Cardiac muscle cell (in vitro differentiated cells and primary cell): ENCODE measurements at regions not wholly inside any gene's neighbourhood (a gene's known extent, or its start where the extent isn't known, plus 50 kb on each side); places are given as distances from the start of the nearest gene placed in this dataset.

Experiments
- DNase-seq, 2 donors: peaks; one replicate each; pipeline versions ENCODE4 v3.0.0 to v3.0.0-alpha.2; 2010 to 2017; ENCODE audit warnings: low read depth in 1 of 2, low spot score in 1 of 2
- H3K27ac ChIP-seq: fragments of 200-600 bp; sonication (generic); 2 replicates; pipeline ENCODE4 v1.5.1; 2016
- H3K27me3 ChIP-seq: fragments of 200-600 bp; sonication (generic); 2 replicates; pipeline ENCODE4 v1.6.0; 2016; ENCODE audit warnings: control low read depth
- H3K36me3 ChIP-seq: fragments of 200-600 bp; sonication (generic); 2 replicates; pipeline ENCODE4 v1.5.1; 2016; ENCODE audit warnings: control low read depth
- H3K4me1 ChIP-seq: fragments of 200-600 bp; sonication (generic); 2 replicates; pipeline ENCODE4 v1.8.1; 2017; ENCODE audit warnings: low read depth, mild to moderate bottlenecking, mixed run types
- H3K4me3 ChIP-seq: fragments of 200-600 bp; sonication (generic); 2 replicates; pipeline ENCODE4 v1.5.1; 2016; ENCODE audit warnings: mild to moderate bottlenecking
- H3K9me3 ChIP-seq: fragments of 200-600 bp; sonication (generic); 2 replicates; pipeline ENCODE4 v1.5.1; 2017; ENCODE audit warnings: low read depth, mild to moderate bottlenecking, control low read depth
- TF ChIP-seq, protein P1 (sequence below): IDR thresholded peaks from 2 replicates; pipeline ENCODE4 v1.5.1; 2012; ENCODE audit warnings: low read depth, mild to moderate bottlenecking, low read length

- Histone ChIP-seq H3K9me3 (no peaks in the 10 kb centered on the region), H3K4me1 (no peaks in the 10 kb centered on the region), H3K27ac (no peak overlapping the region), H3K4me3 (no peak overlapping the region), H3K27me3 (no peaks in the 10 kb centered on the region), H3K36me3 (no peaks in the 10 kb centered on the region)
- TF ChIP-seq, protein P1, sequence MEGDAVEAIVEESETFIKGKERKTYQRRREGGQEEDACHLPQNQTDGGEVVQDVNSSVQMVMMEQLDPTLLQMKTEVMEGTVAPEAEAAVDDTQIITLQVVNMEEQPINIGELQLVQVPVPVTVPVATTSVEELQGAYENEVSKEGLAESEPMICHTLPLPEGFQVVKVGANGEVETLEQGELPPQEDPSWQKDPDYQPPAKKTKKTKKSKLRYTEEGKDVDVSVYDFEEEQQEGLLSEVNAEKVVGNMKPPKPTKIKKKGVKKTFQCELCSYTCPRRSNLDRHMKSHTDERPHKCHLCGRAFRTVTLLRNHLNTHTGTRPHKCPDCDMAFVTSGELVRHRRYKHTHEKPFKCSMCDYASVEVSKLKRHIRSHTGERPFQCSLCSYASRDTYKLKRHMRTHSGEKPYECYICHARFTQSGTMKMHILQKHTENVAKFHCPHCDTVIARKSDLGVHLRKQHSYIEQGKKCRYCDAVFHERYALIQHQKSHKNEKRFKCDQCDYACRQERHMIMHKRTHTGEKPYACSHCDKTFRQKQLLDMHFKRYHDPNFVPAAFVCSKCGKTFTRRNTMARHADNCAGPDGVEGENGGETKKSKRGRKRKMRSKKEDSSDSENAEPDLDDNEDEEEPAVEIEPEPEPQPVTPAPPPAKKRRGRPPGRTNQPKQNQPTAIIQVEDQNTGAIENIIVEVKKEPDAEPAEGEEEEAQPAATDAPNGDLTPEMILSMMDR: no peak
- DNase-seq: no peak
Observed at GRCh38 chr1:3978196-3978989, 78.3 kb upstream of the C1orf174 start.

- TF ChIP-seq, protein P1: no peak
- Histone ChIP-seq H3K9me3 (no peaks in the 10 kb centered on the region), H3K4me3 (no peak overlapping the region), H3K27me3 (no peaks in the 10 kb centered on the region), H3K4me1 (no peaks in the 10 kb centered on the region), H3K36me3 (no peaks in the 10 kb centered on the region), H3K27ac (no peak overlapping the region)
- DNase-seq: no peak
Observed at GRCh38 chr1:3978990-3979325, 78.9 kb upstream of the C1orf174 start.

- H3K4me1 ChIP-seq: no peaks in the 10 kb centered on the region
- H3K4me3 ChIP-seq: no peak overlapping the region
- no peak overlapping the region for H3K27ac ChIP-seq
- no peaks in the 10 kb centered on the region for H3K9me3 ChIP-seq
- H3K27me3 ChIP-seq: no peaks in the 10 kb centered on the region
- TF ChIP-seq, protein P1: no peak
- H3K36me3 ChIP-seq: no peaks in the 10 kb centered on the region
- DNase-seq: no peak
Observed at GRCh38 chr1:3981261-3981660, 81.2 kb upstream of the C1orf174 start.

DNA sequence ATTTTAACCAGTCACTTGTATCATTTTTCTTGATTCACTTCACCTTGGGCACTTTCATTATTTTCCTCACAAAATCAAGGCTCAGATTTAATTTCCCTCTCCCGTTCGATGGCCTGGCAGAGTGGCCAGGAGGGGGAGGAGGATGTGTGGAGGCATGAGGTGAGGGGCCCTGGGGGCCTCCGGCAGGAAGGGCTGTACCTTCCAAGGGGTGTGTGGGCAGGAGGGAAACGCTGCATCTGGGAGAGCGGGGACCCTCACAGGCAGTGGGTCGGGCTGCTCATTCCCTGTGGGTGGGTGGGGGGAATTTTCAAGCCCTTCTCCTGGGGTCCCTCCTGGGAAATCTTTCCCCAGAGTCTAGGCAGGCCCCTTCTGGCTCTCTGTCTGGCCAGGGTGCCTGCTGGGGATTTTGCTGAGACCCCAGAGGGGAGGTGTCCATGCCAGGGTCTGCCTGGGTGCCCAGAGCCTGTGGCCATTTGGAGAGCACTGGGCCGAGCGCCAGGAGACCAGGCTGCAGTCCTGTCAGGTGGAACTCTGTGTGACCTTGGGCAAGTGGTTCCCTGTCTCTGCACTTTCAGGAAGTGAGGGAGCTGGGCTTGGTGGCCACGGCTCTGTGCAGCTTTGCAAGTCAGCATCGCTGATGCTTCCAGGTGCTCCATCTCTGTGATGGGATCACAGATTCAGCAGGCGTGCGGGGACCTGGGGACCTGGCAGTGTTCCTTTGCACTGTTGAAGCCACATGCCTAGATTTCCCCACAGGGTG is 81.9 kb upstream of the C1orf174 start:
- DNase-seq: no peak

GRCh38 chr1:3983181-3983580 is 83.1 kb upstream of the C1orf174 start:
- no peak for DNase-seq
- H3K36me3 ChIP-seq: no peaks in the 10 kb centered on the region
- H3K4me1 ChIP-seq: no peaks in the 10 kb centered on the region
- TF ChIP-seq, protein P1: no peak
- no peak overlapping the region for H3K27ac ChIP-seq
- no peaks in the 10 kb centered on the region for H3K9me3 ChIP-seq
- H3K27me3 ChIP-seq: no peaks in the 10 kb centered on the region
- no peak overlapping the region for H3K4me3 ChIP-seq

More for the DNA sequence above, 81.9 kb upstream of the C1orf174 start:
- no peak overlapping the region for H3K4me3 ChIP-seq
- TF ChIP-seq, protein P1: no peak
- H3K36me3 ChIP-seq: no peaks in the 10 kb centered on the region
- H3K9me3 ChIP-seq: no peaks in the 10 kb centered on the region
- no peak overlapping the region for H3K27ac ChIP-seq
- H3K4me1 ChIP-seq: no peaks in the 10 kb centered on the region
- no peaks in the 10 kb centered on the region for H3K27me3 ChIP-seq
